GM04504 (cell line): ENCODE measurements at regions not wholly inside any gene's neighbourhood (a gene's known extent, or its start where the extent isn't known, plus 50 kb on each side); places are given as distances from the start of the nearest gene placed in this dataset.
"Not testable (repeated sequence)": the region's sequence is repeated elsewhere in the genome, so short reads cannot be mapped to it uniquely, and the experiment has no call there.

ENCODE experiments used
- DNase-seq: peaks from one replicate; pipeline ENCODE4 v3.0.0-alpha.2; 2012; ENCODE audit warnings: low read depth

DNA sequence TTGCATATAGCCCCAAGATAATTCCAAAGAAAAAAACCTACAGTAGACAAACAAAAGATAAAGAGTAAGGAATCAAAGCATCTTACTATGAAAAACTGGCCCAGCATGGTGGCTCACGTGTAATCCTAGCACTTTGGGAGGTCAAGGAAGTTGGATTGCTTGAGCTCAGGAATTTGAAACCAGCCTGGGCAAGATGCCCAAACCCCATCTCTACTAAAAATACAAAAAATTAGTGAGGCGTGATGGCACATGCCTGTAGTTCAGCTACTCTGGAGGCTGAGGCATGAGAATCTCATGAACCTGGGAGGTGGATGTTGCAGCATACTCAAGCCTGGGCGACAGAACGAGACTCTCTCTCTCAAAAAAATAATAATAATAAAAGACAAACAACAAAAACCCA, 764.7 kb upstream of the KIF2B start:
- DNase-seq = no peak

DNA sequence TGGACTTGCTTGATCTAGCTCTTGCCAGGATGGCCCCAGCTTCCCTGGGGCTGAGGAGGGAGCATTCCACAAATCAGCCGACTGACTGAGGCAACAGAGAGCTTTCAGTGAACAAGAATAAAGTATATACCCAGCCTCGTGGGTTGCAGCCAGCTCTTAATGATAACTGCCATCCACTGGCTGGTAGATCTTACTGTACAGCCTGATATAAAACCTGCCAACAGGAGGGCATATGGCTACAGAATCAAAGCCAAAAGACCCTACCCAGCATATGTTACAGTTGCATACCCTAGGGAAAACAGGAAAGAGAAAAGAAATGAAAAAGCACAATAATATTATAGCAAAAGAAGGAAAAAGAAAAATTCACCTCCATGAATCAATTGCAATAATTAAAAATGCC, 775.9 kb upstream of the KIF2B start:
- no peak for DNase-seq

DNA sequence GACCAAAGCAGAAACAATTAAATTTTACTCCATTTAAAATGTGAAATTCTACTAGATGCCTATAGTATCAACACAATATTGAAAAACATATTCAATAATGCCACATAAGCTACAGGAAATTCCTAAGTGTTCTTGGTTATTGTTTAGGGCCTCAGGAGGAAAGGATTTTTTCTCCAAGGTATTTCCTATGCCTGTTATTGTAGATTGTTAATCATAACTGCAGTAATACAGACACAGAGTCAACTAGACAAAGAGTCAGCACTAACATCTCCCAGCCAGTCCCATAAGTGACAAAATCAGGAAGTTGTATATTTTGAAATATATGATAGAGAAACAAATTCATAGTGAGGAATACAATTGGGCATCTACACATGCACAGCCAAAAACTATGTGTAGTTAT, 782.7 kb upstream of the KIF2B start:
- DNase-seq = no peak

DNA sequence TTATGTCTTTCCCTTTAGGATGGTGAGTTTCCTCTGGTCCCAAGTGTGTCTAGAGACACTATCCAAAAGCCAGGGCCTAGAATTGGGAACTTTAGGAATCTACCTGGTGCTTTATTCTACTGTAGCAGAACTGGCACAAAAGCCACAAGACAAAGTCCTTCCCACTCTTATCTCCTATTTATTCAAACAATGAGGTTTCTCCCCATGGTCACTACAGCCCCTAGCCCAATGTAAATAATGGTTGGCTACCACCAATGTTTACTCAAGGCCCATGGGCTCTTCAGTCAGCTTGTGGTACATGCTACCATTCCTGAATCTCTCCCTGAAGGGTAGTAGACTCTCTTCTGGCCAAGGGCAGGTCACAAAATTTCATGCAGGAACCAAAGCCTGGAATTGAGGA, 789.4 kb upstream of the KIF2B start:
- DNase-seq = no peak

DNA sequence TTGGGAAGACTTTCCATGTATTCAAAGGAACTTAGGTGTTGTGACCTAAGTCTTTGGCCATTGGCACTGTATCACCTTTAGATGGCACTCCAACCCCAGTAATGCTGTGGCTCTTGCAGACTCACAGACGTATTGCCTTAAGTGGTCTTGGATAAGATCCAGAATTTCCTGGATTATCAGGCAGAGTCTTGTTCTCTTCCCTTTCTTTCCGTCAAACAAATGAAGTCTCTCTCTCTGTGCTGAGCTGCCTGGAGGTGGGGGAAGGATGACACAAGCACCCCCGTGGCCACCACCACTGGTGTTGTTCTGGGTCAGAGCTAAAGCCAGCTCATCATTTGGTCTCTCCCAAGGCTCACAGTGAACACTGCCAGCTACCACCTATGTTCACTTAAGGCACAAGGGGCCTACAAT, 789.9 kb upstream of the KIF2B start:
- no peak for DNase-seq

DNA sequence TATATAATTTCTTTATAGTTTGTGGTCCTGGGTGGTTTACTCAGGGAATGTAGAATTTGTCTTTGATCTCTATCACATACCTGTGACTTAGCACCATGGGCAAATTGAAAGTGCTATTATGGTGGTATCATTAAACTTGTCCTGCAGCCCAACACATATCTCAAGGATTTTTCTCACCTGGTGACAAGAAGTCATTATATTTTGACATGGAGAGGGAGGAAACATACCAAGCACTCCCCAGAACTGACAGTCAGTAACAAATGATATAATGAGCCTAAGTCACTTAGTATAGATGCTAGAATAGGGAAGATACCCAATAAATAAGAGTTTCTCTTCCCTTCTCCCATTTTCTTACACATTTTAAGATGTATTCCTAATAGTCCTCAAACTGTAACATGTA, 805.5 kb upstream of the KIF2B start:
- no peak for DNase-seq

DNA sequence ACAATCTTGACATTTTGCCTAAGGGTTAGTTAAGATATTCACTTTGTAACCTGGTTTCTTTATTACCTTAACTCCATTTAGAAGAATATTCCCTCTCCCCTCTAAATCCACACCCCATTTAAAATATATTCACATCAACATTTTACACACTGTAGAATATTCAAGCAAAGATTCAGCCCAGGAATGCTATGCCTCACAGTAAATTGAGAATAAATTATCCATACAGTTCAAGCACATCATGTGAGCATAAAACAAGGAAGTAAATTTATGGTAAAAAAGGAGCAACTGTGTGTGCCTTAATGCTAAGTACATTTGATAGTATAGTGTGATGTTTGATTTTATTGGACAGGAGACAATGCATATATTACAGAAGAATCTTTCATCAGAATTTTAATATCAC, 806.6 kb upstream of the KIF2B start:
- no peak for DNase-seq

DNA sequence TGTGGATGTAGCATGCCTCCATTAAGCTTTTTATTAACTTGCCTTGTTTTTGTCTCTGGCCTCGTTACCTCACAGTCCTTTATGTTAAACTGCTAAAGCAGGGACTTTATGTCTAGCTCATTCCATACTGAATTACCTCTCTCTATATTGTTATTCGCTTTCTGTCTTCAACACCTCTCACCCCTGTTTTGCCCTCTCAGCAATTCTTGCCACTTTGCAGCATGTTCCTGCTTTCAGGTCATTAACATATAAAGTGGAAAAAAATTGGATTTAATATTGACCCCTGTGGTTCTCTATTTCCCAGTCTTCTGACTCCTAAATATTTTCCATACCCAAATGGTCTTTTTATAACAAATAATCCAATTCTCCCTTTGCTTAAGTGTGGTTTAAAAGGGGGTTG, 810.4 kb upstream of the KIF2B start:
- DNase-seq = no peak

DNA sequence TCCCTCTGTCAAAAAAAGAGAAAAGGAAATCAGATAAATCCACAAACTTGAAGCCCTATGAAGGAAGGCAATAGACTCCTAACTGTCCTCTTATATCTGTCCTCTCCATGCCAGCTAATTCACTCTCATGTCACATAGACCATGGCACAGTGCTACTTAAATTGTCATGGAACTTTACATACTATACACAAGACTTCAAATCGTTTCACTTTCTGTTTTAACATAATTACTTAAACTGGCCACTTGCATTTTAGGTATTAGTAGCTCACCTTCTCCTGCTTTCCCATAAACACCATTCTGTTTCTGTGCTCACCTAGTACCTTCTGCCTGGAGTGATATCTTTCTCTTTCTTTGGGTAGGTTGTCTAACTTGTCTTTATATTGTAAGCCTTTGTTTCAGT, 816.7 kb upstream of the KIF2B start:
- no peak for DNase-seq

DNA sequence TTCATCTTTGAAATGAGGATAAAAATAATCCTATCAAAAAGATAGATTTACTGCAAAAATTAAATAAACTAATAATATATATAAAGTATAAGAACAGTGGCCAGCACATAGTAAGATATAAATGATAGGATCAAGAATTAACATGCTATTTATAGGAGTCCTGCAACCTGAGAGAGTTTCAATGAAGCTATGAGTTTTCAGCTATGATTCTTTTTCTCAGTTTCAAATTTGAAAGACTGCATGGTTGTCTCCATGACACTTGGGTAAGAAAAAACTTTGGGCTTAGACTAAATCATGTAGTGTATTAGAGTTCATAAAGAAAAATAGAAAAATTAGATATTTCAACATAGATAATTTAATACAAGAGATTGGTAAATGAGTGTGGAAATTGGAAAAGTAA, 817.8 kb upstream of the KIF2B start:
- no peak for DNase-seq

DNA sequence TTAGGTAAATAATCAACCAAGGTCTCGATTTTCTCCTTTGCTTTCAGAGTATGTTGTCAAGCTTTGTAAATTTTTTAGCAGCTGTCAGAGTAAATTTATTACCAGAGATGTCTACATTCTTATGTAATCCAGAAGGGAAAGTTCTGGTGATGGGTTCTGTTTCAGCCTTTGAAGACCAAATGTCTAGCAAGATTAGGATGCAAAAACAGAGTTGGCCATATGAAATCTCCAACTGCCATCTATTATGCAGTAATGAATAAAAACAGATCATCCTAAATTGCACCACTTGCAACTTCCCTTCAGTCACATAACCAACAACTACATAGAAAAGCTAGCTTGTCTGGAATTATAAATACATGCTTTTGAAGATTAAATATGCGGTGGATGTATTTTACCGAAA, 826.8 kb upstream of the KIF2B start:
- DNase-seq = no peak

DNA sequence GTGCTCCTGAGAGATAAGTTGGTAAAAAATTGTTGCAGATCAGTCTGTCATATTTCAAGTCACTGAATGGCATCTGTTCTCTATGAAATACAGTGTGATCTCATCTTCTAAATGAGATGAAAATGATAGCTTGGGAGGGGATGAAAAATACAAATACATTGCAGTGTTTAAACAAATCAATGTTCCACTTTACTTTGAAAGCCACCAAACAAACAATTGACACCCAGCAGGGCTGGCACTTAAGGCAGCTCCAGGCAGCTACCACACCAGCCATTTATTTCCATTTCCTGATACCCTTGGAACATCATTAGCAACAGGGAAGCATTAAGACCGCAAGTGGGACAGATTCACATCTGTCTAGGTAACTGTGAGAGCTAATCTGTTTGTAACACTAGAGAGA, 827.6 kb upstream of the KIF2B start:
- no peak for DNase-seq

DNA sequence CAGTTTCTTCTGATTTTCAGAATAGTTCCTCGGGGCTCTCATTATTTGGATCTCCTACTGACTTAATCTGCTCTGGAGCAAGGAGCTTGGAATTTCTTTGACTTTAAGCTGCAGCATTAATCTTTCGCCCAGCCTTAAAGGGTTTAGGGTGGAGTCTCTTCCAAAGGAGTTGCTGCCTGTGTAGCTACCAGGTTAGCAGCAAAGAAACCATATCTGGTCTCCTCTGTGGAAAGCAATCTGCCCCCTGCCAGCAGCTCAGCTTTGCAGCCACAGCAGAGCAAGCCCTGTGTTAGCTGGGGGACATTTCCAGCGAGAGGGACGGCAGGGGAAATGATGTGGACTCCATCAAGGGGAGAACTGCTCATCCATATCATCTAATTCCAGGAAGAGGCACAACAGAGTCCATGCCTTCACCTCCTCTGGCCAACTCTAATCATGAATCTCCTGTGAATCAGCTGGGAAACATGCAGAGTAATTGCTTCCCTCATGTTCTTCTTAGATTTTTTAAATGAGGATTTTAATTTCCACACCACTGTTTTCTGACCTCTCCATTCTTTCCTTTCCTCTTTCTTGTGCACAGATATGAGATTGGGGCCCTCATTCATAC, 827.6 kb upstream of the CA10 start:
- no peak for DNase-seq

DNA sequence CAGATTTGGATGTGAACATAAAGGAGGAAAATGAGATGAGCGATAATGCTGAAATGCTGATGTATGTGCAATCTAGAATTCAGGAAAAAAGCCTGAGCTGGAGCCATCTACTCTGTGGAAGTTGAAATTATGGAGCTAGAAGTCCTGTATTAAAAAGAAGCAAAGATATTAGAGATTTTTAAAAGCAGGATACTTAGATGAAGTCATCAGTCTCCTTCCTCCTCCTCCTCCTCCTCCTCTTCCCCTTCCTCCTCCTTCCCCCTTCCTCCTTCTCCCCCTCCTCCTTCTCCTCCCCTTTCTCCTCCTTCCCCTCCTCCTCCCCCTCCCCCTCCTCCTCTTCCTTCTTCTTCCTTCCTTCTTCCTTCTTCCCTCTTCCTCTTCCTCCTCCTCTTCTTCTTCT, 823.8 kb upstream of the CA10 start:
- no peak for DNase-seq

DNA sequence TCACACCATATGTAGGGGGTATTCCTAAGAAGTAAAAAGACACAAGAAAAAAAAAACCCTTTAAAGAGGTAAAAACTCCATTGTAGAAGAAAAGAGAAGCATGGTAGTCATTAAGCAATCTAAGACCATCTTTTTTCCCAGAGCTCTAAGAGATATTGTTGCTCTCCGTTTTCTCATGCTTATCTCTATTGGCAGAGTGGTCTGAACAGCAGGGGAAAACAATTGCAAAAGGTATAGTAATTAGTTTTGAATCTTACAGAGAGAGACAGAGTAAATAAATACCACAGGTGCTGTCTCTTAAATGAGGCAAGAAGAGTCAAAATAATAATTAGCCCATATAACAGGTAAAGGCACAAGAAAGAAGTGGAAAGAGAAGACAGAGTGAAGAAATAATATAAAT, 821.4 kb upstream of the CA10 start:
- DNase-seq = no peak

DNA sequence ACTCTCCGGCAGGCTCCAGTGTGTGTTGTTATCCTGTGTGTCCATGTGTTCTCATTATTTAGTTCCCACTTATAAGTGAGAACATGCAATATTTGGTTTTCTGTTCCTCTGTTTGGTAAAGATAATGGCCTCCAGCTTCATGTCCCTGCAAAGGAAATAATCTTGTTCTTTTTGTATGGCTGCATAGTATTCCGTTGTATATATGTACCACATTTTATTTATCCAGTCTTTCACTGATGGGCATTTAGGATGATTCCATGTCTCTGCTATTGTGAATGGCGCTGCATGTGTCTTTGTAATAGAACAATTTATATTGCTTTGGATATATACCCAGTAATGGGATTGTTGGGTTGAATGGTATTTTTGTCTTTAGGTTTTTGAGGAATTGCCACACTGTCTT, 807.3 kb upstream of the CA10 start:
- DNase-seq = no peak

DNA sequence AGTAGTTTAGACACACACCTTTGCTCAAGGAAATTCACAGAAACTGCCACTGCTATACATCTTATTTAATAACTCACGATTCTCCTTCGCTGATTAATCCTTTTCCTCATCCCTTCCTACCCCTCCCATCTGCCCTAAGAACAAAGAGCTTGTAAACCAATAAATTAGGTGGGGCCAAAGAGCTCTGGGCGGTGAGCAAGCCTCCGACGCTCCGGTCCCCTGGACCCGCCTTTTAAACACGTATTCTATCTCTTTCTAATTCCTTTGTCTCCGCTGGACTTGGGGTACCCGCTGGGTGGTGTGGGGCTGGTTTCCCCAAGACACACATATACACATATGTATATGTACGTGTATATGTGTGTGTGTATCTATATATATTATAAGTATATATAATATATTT, 803.2 kb upstream of the CA10 start:
- not testable (repeated sequence) for DNase-seq

DNA sequence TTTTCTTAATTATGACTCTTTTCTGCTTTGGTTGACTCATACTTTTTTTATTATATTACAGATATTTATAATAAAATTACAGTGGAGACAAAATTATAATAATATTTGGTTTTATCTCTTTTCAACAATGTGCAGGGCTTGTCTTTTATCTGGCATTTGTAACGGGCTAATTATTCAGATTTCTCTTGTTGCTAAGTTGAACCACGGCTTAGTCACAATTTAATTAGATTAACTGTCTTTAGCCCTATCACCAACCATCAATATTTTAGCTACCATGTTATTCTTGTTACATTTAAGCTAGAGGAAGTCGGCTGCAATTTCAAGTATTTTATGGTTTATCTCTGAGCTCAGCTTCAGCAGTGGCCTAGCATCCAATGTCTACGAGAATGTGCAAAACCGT, 798.9 kb upstream of the CA10 start:
- no peak for DNase-seq

DNA sequence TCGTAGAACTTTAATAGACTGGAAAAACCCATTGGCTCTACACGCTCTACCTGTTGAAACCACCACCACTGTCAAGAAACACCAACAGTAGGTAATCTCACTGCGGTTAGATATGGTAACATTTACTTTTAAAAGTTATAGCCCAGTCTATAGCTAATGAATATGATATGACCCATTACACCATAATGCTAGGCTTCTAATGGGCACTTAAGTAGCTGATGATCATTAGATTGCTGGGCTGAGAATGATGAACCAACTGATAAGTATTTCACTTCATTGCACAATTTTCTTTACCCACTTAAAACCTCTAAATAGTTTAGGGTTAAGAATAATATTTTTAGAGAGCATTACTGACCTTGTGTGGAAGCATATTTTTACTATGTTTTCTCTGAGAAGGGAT, 788.9 kb upstream of the CA10 start:
- no peak for DNase-seq

DNA sequence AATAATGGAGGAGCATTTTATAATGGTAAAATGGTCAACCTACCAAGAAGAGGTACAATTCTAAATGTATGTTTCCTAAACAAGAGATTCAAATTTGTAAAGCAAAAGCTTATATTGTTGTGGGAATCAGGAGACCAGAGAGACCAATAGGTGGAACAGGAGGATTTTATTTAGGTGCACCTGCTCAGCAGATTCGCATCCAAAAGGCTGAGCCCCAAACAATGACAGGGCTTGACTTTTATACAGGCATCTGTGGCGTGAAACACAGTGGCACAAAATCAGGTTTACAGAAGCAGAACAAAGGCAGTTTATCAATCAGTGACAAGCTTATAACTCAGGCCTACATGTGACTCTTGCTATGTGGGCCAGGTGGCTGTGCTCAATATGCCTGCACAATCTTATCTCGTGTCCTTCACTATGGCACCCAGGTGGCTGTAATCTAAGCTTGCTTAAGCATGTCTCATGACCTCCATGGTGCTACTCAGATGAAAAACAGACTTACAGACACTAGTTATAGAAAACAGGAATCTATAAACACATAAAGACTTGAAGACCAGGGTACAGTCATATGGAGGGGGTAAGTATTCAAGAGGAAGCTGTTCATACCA, 780.2 kb upstream of the CA10 start:
- DNase-seq = no peak

DNA sequence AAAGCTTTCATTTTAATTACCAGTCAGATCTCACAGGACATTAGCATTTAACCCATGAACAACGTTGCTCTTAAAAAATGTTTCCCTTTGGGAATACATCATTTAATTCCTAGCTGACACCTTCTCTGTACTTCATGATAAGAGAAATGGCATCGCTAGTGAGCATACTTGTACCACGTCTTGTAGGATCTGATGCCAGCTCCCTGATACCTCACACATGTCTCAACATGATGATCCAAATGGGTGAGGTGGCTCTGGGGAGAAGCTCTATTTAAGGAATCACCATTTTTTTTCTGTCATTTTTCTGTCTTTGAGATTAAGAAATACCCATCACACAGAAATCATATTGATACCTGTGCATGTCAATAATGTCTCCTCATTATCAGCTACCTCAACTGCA, 772.1 kb upstream of the CA10 start:
- no peak for DNase-seq

DNA sequence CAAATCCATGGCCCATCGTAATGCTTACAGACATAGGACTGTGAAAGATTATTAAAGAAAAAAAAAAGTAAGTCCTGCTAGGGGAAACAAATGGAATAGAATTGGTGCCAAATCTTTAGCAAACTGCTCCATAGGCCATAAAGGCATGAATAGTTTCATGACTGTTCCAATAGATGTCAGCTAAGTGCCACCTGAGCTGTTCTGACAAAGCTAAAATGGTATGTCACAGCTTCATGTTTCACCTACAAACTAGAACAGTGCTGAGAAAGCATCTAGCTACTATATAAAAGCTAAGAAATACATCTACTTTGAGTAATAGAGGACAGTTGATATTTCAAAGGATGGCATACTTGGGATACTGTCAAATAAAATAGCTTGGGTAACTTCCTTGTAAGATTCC, 771.6 kb upstream of the CA10 start:
- DNase-seq = no peak

DNA sequence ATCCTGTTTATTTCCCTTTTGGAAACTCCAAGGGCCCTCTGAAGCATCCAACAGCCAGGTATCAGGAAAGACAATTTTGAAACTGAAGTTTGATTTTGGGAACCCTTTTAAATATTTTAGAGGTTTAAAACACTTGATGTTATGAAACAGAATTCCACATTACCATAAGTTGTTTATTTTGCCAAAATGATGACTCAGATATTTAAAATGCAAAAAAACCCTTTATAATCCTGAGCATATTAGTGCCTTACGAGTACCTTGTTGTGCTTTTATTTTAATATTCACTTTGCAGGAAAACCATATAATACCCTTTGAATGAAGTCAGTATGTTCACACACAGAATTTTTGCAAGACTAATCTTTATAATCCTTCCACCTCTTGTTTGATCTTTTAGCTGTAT, 765.1 kb upstream of the CA10 start:
- no peak for DNase-seq

DNA sequence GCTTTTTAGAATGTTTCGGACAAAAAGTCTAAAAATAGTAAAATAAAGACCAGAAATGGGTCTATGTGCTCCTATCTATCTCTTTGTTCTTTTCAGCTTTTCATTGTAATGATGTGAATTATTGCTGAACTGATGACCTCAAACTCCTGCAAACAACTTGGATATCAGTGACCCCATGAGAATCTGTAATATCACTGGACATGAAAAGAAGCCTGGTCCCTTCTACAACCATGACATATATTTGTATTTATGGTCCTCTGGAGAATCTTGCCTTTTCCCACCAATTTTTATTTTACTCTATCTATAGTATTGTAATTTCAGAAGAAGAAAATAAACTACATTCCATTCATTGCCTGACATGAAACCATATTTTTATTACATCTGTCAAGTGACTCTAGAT, 740.7 kb upstream of the CA10 start:
- DNase-seq = no peak

DNA sequence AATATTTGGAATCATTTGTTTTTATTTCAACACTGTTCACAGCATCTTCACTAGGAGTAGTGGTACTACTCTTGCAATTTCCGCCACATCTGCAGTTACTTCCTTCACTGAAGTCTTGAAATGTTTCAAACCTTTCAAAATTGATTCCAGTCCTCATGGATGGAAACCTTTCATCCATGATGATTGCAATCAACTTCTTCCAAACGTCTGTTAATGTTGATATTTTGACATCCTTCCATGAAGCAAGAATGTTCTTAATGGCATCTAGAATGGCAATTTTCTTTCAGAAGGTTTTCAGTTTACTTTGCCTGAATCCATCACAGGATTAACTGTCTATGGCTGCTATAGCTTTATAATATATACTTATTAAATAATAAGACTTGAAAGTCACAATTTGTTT, 736.8 kb upstream of the CA10 start:
- DNase-seq = no peak
